Fibroblast of skin of left biceps (primary cell): ENCODE measurements at regions not wholly inside any gene's neighbourhood (a gene's known extent, or its start where the extent isn't known, plus 50 kb on each side); places are given as distances from the start of the nearest gene placed in this dataset.
A peak's percentile ranks its signal among the peaks of the same experiment; 100 is the strongest.
"Not testable (repeated sequence)": the region's sequence is repeated elsewhere in the genome, so short reads cannot be mapped to it uniquely, and the experiment has no call there.

ENCODE experiments used
- DNase-seq, 2 experiments: peaks; one replicate each; pipeline ENCODE4 v3.0.0-alpha.2; 2013; ENCODE audit warnings: low read depth in 2 of 2

GRCh38 chr6:68575765-68576439 is 59.2 kb upstream of the ADGRB3 start:
- DNase-seq = no peak

GRCh38 chr6:68572975-68573374 is 62.1 kb upstream of the ADGRB3 start:
- no peak for DNase-seq

GRCh38 chr6:68572525-68572924 is 62.6 kb upstream of the ADGRB3 start:
- DNase-seq = no peak

GRCh38 chr6:68559716-68560115 is 75.4 kb upstream of the ADGRB3 start:
- peak; percentile 4 to 9 for DNase-seq

GRCh38 chr6:68559070-68559469 is 76.0 kb upstream of the ADGRB3 start:
- peak in 1 of 2 experiments; percentile 4 for DNase-seq

- no peak for DNase-seq
These were observed 88.5 kb upstream of the ADGRB3 start for GRCh38 chr6:68546620-68547019.

GRCh38 chr6:68544450-68544849 is 90.6 kb upstream of the ADGRB3 start:
- DNase-seq = no peak

- DNase-seq = no peak
These were observed 101.7 kb upstream of the ADGRB3 start for GRCh38 chr6:68533339-68533795.

- DNase-seq = no peak
These were observed 107.4 kb upstream of the ADGRB3 start for GRCh38 chr6:68527691-68528090.

GRCh38 chr6:68506911-68507310 is 128.2 kb upstream of the ADGRB3 start:
- no peak for DNase-seq

- DNase-seq = no peak
These were observed 132.1 kb upstream of the ADGRB3 start for GRCh38 chr6:68502946-68503345.

- DNase-seq = peak; percentile 36 to 55
These were observed 137.2 kb upstream of the ADGRB3 start for GRCh38 chr6:68497927-68498326.

GRCh38 chr6:68494880-68495279 is 140.2 kb upstream of the ADGRB3 start:
- not testable (repeated sequence) for DNase-seq

- DNase-seq = no peak
These were observed 158.5 kb upstream of the ADGRB3 start for GRCh38 chr6:68476611-68477010.

- DNase-seq = peak; percentile 21 to 24
These were observed 161.5 kb upstream of the ADGRB3 start for GRCh38 chr6:68473433-68474210.

GRCh38 chr6:68468244-68468884 is 166.7 kb upstream of the ADGRB3 start:
- no peak for DNase-seq

- no peak for DNase-seq
These were observed 176.6 kb upstream of the ADGRB3 start for GRCh38 chr6:68458447-68458846.

- no peak for DNase-seq
These were observed 188.0 kb upstream of the ADGRB3 start for GRCh38 chr6:68447112-68447511.

GRCh38 chr6:68445926-68446325 is 189.2 kb upstream of the ADGRB3 start:
- no peak for DNase-seq

GRCh38 chr6:68443704-68444103 is 191.4 kb upstream of the ADGRB3 start:
- DNase-seq = no peak

- DNase-seq = peak; percentile 22 to 27
These were observed 207.5 kb upstream of the ADGRB3 start for GRCh38 chr6:68427630-68428029.

- no peak for DNase-seq
These were observed 225.1 kb upstream of the ADGRB3 start for GRCh38 chr6:68410021-68410420.

- DNase-seq = no peak
These were observed 234.7 kb upstream of the ADGRB3 start for GRCh38 chr6:68400396-68400795.
